K562 (cell line): ENCODE measurements at regions not wholly inside any gene's neighbourhood (a gene's known extent, or its start where the extent isn't known, plus 50 kb on each side); places are given as distances from the start of the nearest gene placed in this dataset.

ENCODE experiments used
- ATAC-seq: fragments of 200-7000 bp; cut with Tn5 transposase; 3 replicates; pipeline ENCODE4 v1.9.1; 2020; ENCODE audit warnings: moderate library complexity
- BruUV-seq: library from RNA; stranded (reverse); fragments of 400-500 nt; replicated peaks from 2 replicates; lab custom pipeline; 2021; lab: Mats Ljungman, UMichigan
- CTCF ChIA-PET: fragments of 300-600 bp; formaldehyde crosslinking; extraction: SDS; loops from one replicate; lab custom pipeline; 2021; ENCODE audit warnings: low intra/inter-chr PET ratio; lab: Yijun Ruan, JAX
- POLR2A ChIA-PET: fragments of 300-600, 350-650 bp; sonication (Branson Sonifier 250); formaldehyde crosslinking; extraction: SDS; loops from one replicate; lab custom pipeline; 2021; ENCODE audit warnings: antibody characterized with exemption, inconsistent platforms; lab: Yijun Ruan, JAX
- DNase-seq, 4 experiments: peaks; one replicate each; pipeline versions ENCODE4 v3.0.0 to v3.0.0-alpha.2; 2011 to 2018; ENCODE audit warnings: low spot score in 3 of 4, mixed read lengths in 3 of 4; ENCODE audit errors: extremely low read depth in 1 of 4
- FAIRE-seq: peaks from 2 replicates; lab custom pipeline; 2011; peaks lifted over from hg19 to GRCh38; lab: Jason Lieb, UNC
- H2AFZ ChIP-seq: 2 replicates; pipeline ENCODE4 v1.6.0; 2011; ENCODE audit warnings: low read depth, low read length, control low read depth, inconsistent platforms
- H3K27ac ChIP-seq: fragments of 200-600 bp; 3 replicates; pipeline ENCODE4 v1.8.0; 2011; ENCODE audit warnings: low read depth, mild to moderate bottlenecking, control low read depth, inconsistent platforms, low read length, moderate library complexity, mixed read lengths; ENCODE audit errors: extremely low read depth
- H3K27me3 ChIP-seq, 2 experiments: fragments of 300-600 bp in 1 of 2; 2 replicates in 1 of 2; 3 replicates in 1 of 2; pipeline versions ENCODE4 v1.6.0 to v1.8.0; 2011; ENCODE audit warnings: inconsistent platforms in 2 of 2, low read length in 2 of 2, mild to moderate bottlenecking in 1 of 2, mixed read lengths in 1 of 2, moderate library complexity in 1 of 2; ENCODE audit not compliant: control insufficient read depth in 2 of 2, insufficient read depth in 2 of 2
- H3K36me3 ChIP-seq: fragments of 300-600 bp; 3 replicates; pipeline ENCODE4 v1.8.0; 2011; ENCODE audit warnings: mild to moderate bottlenecking, low read length, inconsistent platforms; ENCODE audit not compliant: control insufficient read depth, insufficient read depth
- H3K4me1 ChIP-seq, 2 experiments: fragments of 200-600 bp in 1 of 2; replicated peaks in 1 of 2; 2 replicates in 1 of 2; 3 replicates in 1 of 2; pipeline versions ENCODE4 v1.5.1 to v1.8.0; 2011; ENCODE audit warnings: inconsistent platforms in 2 of 2, low read length in 2 of 2, mild to moderate bottlenecking in 1 of 2, mixed read lengths in 1 of 2, moderate library complexity in 1 of 2; ENCODE audit not compliant: control insufficient read depth in 2 of 2, insufficient read depth in 2 of 2
- H3K4me2 ChIP-seq: 2 replicates; pipeline ENCODE4 v1.6.1; 2011; ENCODE audit warnings: low read length, control low read depth, inconsistent platforms, mixed read lengths; ENCODE audit not compliant: insufficient read depth
- H3K4me3 ChIP-seq: fragments of 200-600 bp; sonication (generic), shearing (Covaris generic); 2 replicates; pipeline ENCODE4 v1.5.1; 2016; ENCODE audit warnings: control low read depth, inconsistent platforms
- H3K79me2 ChIP-seq: fragments of 200-600 bp; 3 replicates; pipeline ENCODE4 v1.8.0; 2011; ENCODE audit warnings: low read length, inconsistent platforms; ENCODE audit not compliant: control insufficient read depth, insufficient read depth
- H3K9ac ChIP-seq, 2 experiments: 2 replicates each; pipeline versions ENCODE4 v1.6.0 to v1.6.1; 2011; ENCODE audit warnings: low read depth in 2 of 2, low read length in 2 of 2, control low read depth in 1 of 2, inconsistent platforms in 1 of 2, mild to moderate bottlenecking in 1 of 2, mixed read lengths in 1 of 2; ENCODE audit not compliant: insufficient read depth in 1 of 2
- H3K9me1 ChIP-seq: one replicate; pipeline ENCODE4 v1.6.0; 2011; ENCODE audit warnings: inconsistent platforms, mild to moderate bottlenecking, low read length, moderate library complexity; ENCODE audit not compliant: control insufficient read depth, insufficient read depth
- H3K9me3 ChIP-seq: replicated peaks from 2 replicates; pipeline ENCODE4 v1.5.1; 2011; ENCODE audit warnings: low read depth, low read length, inconsistent platforms; ENCODE audit not compliant: control insufficient read depth, insufficient read depth
- H4K20me1 ChIP-seq: replicated peaks from 2 replicates; pipeline ENCODE4 v1.6.1; 2011; ENCODE audit warnings: low read length, inconsistent platforms, mixed read lengths; ENCODE audit not compliant: control insufficient read depth, insufficient read depth
- BMI1 ChIP-seq: fragments of 150-350 bp; IDR thresholded peaks from 2 replicates; pipeline ENCODE4 v1.6.1; 2014; ENCODE audit warnings: low read length
- CHD1 ChIP-seq: fragments of 200-600 bp; sonication (generic); IDR thresholded peaks from one replicate; pipeline ENCODE4 v1.6.1; 2012; ENCODE audit warnings: mild to moderate bottlenecking, moderate library complexity, low read length, inconsistent platforms
- RNF2 ChIP-seq: sonication (generic); IDR thresholded peaks from 2 replicates; pipeline ENCODE4 v1.6.1; 2016
- RREB1 ChIP-seq: fragments of 250-450 bp; sonication (Bioruptor Pico); IDR thresholded peaks from 2 replicates; pipeline ENCODE4 v1.4.0; 2020
- ZHX1 ChIP-seq: fragments of 150-350 bp; conservative IDR thresholded peaks from 2 replicates; pipeline ENCODE4 v1.6.1; 2014; ENCODE audit warnings: low read length
- ZNF512 ChIP-seq: IDR thresholded peaks from 2 replicates; pipeline ENCODE4 v1.6.1; 2016; ENCODE audit warnings: missing genetic modification characterization, missing compliant biosample characterization
- ZNF583 ChIP-seq: fragments of 250-450 bp; sonication (Bioruptor Pico); IDR thresholded peaks from 2 replicates; pipeline ENCODE4 v1.4.0; 2020
- ZNF764 ChIP-seq: fragments of 250-450 bp; sonication (Bioruptor Pico); IDR thresholded peaks from 2 replicates; pipeline ENCODE4 v1.4.0; 2020; ENCODE audit warnings: low read depth, mild to moderate bottlenecking, moderate library complexity
- WGBS: fragments of 100-300 bp; shearing (Covaris generic); methylation state at CpG from one replicate; pipeline ENCODE4 v1.1.6; 2016; ENCODE audit warnings: low coverage, mixed read lengths; ENCODE audit not compliant: insufficient coverage; ENCODE audit errors: missing lambda C conversion rate; 5-methylcytosine and 5-hydroxymethylcytosine counted together
- in situ Hi-C: fragments of 300-500 bp; cut with MboI; formaldehyde crosslinking; loops from 4 replicates; pipeline ENCODE4 v1.15.0; 2018; ENCODE audit warnings: inconsistent platforms, mixed read lengths
- intact Hi-C: fragments of 100-400 bp; cut with micrococcal nuclease; formaldehyde crosslinking; loops from 2 replicates; pipeline ENCODE4 v1.14.2; 2022

- in situ Hi-C loops: no loop called here
- Histone ChIP-seq H3K27me3 (no peaks in the 10 kb centered on the region; a peak in 1 of 5 replicates), H3K9me3 (no peaks in the 10 kb centered on the region), H3K4me3 (no peak overlapping the region), H3K9ac (no peak overlapping the region)
- POLR2A ChIA-PET: interaction anchor here (0.7 kb wide), 1 partner anchor 152 kb away, joined by 3 read pairs; no protein-coding TSS in a partner anchor
- TF ChIP-seq ZHX1 (no peak), CHD1 (no peak), BMI1 (no peak), RREB1 (CRISPR knock-in tag) (no peak), RNF2 (no peak), ZNF512 (tag) (no peak), ZNF583 (CRISPR knock-in tag) (no peak), ZNF764 (CRISPR knock-in tag) (no peak)
- TF ChIP-seq, all 486 proteins: peak for 0
- Histone ChIP-seq H2AFZ (no peak overlapping the region), H3K9me1 (no peaks in the 10 kb centered on the region), H3K27ac (no peak overlapping the region), H3K4me2 (no peak overlapping the region), H4K20me1 (no peaks in the 10 kb centered on the region), H3K4me1 (peaks cover 2 to 18% of the 10 kb centered on the region in 2 experiments; a peak in 4 of 5 replicates), H3K79me2 (no peaks in the 10 kb centered on the region), H3K36me3 (no peaks in the 10 kb centered on the region)
- no TSS peak for BruUV-seq
- 42% methylated on average over 9 of the region's 30 CpGs for WGBS
- no peak for FAIRE-seq
- CTCF ChIA-PET: no interaction called here
- intact Hi-C loops: no loop called here
- no peak for ATAC-seq
- no peak for DNase-seq
Observed at GRCh38 chr14:103220982-103221641, 97.9 kb downstream of the TNFAIP2 start.
